Thymus (tissue), 11 donors: ENCODE measurements at regions not wholly inside any gene's neighbourhood (a gene's known extent, or its start where the extent isn't known, plus 50 kb on each side); places are given as distances from the start of the nearest gene placed in this dataset.

Experiments used
- DNase-seq, 9 donors: peaks; one replicate each; pipeline ENCODE4 v3.0.0-alpha.2; 2013; ENCODE audit warnings: low spot score in 9 of 9, low read depth in 6 of 9, missing footprints in 1 of 9
- H3K27ac ChIP-seq, 2 donors: one replicate each; pipeline ENCODE4 v1.5.1; 2013; ENCODE audit warnings: control low read depth in 1 of 2, low read depth in 1 of 2, low read length in 1 of 2, mild to moderate bottlenecking in 1 of 2, moderate library complexity in 1 of 2
- H3K27me3 ChIP-seq, 2 donors: one replicate each; pipeline ENCODE4 v1.5.1; 2013; ENCODE audit warnings: low read length in 1 of 2; ENCODE audit not compliant: control insufficient read depth in 2 of 2, insufficient read depth in 1 of 2
- H3K36me3 ChIP-seq, 2 donors: one replicate each; pipeline ENCODE4 v1.5.1; 2013; ENCODE audit warnings: low read length in 1 of 2, mild to moderate bottlenecking in 1 of 2, moderate library complexity in 1 of 2; ENCODE audit not compliant: control insufficient read depth in 2 of 2, insufficient read depth in 2 of 2
- H3K4me1 ChIP-seq, 2 donors: one replicate each; pipeline ENCODE4 v1.5.1; 2013; ENCODE audit warnings: low read length in 2 of 2; ENCODE audit not compliant: control insufficient read depth in 2 of 2, insufficient read depth in 2 of 2
- H3K4me3 ChIP-seq, 2 donors: one replicate each; pipeline ENCODE4 v1.5.1; 2013; ENCODE audit warnings: low read length in 2 of 2, control low read depth in 1 of 2, mild to moderate bottlenecking in 1 of 2
- H3K9me3 ChIP-seq, 2 donors: one replicate each; pipeline ENCODE4 v1.5.1; 2013; ENCODE audit warnings: low read length in 1 of 2, mild to moderate bottlenecking in 1 of 2; ENCODE audit not compliant: control insufficient read depth in 2 of 2, insufficient read depth in 1 of 2
- WGBS: extraction: QIAGEN DNeasy Blood & Tissue Kit; methylation state at CpG from one replicate; pipeline ENCODE4 v1.1.7; 2013; 5-methylcytosine and 5-hydroxymethylcytosine counted together
- donor health status: healthy.

DNA sequence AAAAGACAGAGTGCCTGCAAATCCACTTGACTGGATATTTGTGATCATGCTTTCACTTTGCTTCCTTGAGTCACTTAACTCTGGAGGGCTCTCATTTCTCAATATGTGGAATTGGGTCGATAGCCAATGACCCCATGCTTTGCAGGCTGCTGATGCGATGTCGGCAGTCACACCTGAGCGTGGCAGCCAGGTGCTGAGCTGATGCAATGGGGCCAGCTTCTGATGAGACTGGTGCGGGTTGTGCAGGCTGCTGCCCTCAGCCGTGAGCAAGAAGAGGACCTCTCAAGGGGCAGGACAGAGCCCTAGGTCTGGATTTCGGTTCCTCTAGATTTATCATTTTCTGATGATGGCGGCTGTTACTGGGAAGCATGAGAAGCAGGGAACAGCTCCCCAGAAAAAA is 334.1 kb downstream of the TEX29 start:
- Histone ChIP-seq H3K27ac (no peak overlapping the region), H3K4me1 (no peaks in the 10 kb centered on the region), H3K36me3 (no peaks in the 10 kb centered on the region), H3K27me3 (peaks cover 0 to 2% of the 10 kb centered on the region in 2 donors), H3K9me3 (no peaks in the 10 kb centered on the region), H3K4me3 (no peak overlapping the region)
- no peak for DNase-seq
- 96% methylated on average over 8 of the region's 8 CpGs for WGBS

DNA sequence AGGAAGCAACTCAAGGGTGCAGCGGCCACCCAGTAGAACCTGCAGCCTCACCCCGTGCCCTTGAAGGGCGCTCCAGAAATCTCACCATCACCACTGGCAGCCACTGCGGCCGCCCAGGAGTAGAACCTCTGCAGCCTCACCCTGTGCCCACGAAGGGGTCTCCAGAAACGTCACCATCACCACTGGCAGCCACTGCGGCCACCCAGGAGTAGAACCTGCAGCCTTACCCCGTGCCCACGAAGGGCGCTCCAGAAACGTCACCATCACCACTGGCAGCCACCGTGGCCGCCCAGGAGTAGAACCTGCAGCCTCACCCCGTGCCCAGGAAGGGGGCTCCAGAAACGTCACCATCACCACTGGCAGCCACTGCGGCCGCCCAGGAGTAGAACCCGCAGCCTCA is 336.0 kb downstream of the TEX29 start:
- WGBS = 92% methylated on average over 19 of the region's 19 CpGs
- Histone ChIP-seq H3K27me3 (no peaks in the 10 kb centered on the region), H3K4me1 (no peaks in the 10 kb centered on the region), H3K4me3 (no peak overlapping the region), H3K9me3 (no peaks in the 10 kb centered on the region), H3K27ac (no peak overlapping the region), H3K36me3 (no peaks in the 10 kb centered on the region)
- DNase-seq = no peak

DNA sequence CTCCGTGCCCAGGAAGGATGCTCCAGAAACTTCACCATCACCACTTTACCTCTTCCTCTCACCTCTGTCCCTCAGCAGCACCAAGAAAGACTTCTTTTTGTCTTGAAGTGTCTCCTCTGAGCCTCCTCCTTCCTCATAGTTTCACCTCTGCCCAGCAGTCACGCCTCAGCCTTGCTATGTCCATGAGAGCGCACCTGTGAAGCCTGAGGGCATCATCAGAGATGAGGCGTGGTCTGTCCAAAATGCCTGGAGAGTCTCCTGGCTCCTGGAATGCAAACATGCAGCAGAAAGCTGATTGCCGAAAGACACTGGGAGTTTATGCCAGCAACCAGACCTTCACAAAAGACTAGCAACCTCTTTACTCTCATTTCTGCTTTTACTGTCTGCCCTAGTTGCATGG is 336.6 kb downstream of the TEX29 start:
- no peak overlapping the region for H3K4me3 ChIP-seq
- H3K4me1 ChIP-seq = no peaks in the 10 kb centered on the region
- DNase-seq = no peak
- H3K27ac ChIP-seq = no peak overlapping the region
- WGBS = 93% methylated on average over 5 of the region's 5 CpGs
- no peaks in the 10 kb centered on the region for H3K9me3 ChIP-seq
- H3K27me3 ChIP-seq = no peaks in the 10 kb centered on the region
- H3K36me3 ChIP-seq = no peaks in the 10 kb centered on the region

DNA sequence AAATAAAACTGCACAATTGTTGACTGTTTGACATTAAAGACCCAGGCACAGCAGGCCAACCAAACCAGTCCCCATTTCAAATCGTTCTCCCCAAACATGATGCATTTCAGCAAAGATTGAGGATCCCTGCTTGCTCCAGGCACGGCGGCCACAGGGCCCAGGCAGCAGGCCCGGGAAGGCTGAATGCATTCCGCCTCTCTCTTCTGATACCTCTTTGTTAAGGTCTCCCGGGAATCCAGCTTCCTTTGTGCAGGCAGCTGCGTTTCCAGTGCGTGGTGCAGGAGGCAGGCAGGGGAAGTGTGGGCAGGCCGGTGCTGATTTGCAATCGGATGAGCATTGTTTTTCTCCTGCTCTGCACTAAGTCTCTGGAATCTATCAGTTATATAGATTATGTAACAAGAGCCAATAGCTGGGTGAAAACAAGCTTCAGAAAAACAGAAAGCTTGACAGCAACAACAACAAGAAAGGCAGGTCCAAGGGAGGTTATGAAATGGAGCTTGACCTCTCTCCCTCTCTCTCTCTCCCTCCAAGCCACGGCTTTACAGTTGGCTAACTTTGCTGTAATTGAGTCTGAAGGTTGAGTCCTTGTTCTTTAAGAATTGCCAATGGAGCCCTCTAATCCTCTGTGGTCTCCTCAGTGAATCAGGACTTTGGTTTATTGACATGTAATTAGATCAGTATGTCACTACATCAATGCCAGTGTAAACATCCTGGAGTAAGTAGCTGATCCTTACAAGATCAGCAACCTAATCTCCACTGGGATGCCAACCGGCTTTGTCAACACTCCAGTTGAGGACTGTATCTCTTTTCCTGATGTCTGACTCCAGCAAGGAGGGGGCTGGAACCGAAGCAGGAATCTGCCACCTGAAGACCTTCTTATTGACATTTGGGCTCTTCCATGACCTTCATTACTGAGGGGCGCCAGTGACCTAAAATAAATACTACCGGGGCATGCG is 338.0 kb downstream of the TEX29 start:
- H3K36me3 ChIP-seq = no peaks in the 10 kb centered on the region
- 85% methylated on average over 16 of the region's 16 CpGs for WGBS
- no peak overlapping the region for H3K27ac ChIP-seq
- no peaks in the 10 kb centered on the region for H3K27me3 ChIP-seq
- no peaks in the 10 kb centered on the region for H3K9me3 ChIP-seq
- DNase-seq = no peak
- H3K4me3 ChIP-seq = no peak overlapping the region
- H3K4me1 ChIP-seq = no peaks in the 10 kb centered on the region

DNA sequence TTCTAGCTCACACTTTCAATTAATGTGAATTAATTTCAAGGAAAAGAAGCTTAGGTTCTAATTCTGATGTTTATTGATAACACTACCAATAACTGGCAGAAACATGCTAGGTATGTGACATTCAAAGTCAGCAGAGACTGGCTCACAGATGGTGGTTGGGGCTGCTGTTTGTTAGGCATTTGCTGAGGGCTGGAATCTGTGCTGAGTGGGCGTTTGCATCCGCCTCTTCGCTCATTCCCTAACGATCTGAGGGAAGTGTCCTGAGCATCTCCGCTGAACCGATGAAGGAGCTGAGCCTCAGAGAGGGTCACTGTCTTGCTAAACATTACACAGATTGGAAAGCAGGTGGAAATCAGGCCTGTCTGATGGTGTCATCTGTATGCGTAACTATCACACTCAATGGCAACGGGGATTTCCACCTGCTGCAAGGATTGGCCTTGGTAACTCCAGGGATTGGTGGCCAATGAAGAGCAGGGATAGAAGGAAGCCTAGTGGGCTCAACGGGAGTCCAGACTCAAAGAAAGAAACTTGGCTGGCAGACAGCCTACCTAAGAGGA is 338.9 kb downstream of the TEX29 start:
- 92% methylated on average over 9 of the region's 9 CpGs for WGBS
- Histone ChIP-seq H3K36me3 (no peaks in the 10 kb centered on the region), H3K27ac (no peak overlapping the region), H3K4me3 (no peak overlapping the region), H3K9me3 (no peaks in the 10 kb centered on the region), H3K4me1 (no peaks in the 10 kb centered on the region), H3K27me3 (no peaks in the 10 kb centered on the region)
- DNase-seq = no peak

DNA sequence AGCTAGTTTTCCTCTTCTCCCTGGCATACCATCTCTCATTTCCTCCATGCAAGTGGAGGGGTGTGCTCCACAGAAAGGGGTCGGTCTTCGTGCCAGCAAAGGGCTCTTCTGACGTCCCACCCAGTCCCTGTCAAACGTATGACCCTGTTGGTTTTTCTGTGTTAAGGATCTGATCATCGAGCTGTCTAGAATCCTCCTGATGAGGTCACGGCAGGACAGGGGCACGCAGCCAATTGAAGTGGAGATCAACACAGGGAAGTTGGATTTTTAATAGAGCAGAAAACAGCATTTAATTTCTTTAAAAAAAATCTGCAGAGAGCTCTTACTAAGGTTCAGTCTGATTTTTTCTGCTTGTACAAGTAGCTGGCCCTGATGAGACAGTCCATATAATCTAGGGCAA is 339.4 kb downstream of the TEX29 start:
- Histone ChIP-seq H3K9me3 (no peaks in the 10 kb centered on the region), H3K4me3 (no peak overlapping the region), H3K36me3 (no peaks in the 10 kb centered on the region), H3K27me3 (no peaks in the 10 kb centered on the region), H3K4me1 (no peaks in the 10 kb centered on the region), H3K27ac (no peak overlapping the region)
- WGBS = 94% methylated on average over 7 of the region's 7 CpGs
- no peak for DNase-seq

DNA sequence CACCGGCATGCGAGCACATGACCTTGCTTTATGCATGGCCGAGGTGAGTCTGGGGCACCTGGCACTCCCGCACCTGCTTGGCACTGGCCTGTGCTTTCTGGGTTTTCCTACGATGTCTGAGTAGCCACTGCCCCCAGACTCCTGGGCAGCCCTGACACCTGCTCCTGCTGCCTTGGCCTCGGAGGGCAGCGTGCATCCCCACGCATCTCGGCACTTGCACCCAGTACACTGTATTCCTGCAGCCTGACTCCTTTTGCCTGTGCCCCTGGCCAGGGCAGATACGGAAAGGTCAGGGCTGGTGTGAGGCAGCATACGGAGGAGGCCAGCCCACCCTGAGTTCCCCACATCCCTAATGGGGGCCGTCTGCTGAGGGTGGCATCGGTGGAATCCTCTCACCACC is 340.6 kb downstream of the TEX29 start:
- no peak for DNase-seq
- H3K27me3 ChIP-seq = no peaks in the 10 kb centered on the region
- no peaks in the 10 kb centered on the region for H3K4me1 ChIP-seq
- WGBS = 89% methylated on average over 13 of the region's 13 CpGs
- no peaks in the 10 kb centered on the region for H3K9me3 ChIP-seq
- H3K36me3 ChIP-seq = no peaks in the 10 kb centered on the region
- no peak overlapping the region for H3K27ac ChIP-seq
- H3K4me3 ChIP-seq = no peak overlapping the region

DNA sequence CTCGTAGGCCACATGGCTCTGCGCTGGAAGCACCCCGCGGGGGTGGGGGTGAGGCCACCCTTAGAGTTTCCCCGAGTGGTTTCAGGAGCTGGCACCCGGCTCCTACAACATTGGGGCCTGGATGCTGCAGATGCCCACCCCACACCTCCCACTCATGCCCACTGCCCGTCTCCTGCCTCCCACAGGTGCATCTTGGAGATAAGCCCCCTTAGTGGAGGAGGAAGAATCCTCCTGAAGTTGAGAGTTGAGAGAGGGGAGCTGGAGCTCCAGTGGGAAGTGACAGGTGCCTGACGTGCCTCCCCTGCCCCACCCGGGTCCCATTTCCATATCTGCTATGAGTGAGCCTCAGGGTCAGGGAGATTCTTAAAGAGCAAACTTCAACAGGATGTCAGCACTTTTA is 341.3 kb downstream of the TEX29 start:
- Histone ChIP-seq H3K4me1 (no peaks in the 10 kb centered on the region), H3K36me3 (no peaks in the 10 kb centered on the region), H3K4me3 (no peak overlapping the region), H3K27me3 (no peaks in the 10 kb centered on the region), H3K27ac (no peak overlapping the region), H3K9me3 (no peaks in the 10 kb centered on the region)
- 95% methylated on average over 9 of the region's 9 CpGs for WGBS
- DNase-seq = no peak

DNA sequence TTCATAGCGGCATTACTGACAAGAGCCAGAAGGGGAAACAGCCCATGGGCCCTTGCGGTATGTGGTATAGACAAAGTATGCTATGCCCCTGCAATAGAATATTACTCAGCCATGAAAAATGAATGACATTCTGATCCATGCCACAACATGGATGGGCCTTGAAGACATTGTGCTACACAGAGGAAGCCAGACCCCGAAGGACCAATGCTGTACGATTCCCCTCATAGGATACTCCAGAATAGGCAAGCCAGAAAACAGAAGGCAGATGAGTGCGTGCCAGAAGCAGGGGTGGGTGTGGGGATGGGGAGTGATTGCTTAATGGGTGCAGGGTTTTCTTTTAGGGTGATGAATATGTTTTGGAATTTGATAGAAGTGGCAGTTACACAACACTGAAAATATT is 342.0 kb downstream of the TEX29 start:
- WGBS = 95% methylated on average over 5 of the region's 5 CpGs

More for the DNA sequence above, 342.0 kb downstream of the TEX29 start:
- no peak for DNase-seq
- H3K36me3 ChIP-seq = no peaks in the 10 kb centered on the region
- H3K27ac ChIP-seq = no peak overlapping the region
- no peaks in the 10 kb centered on the region for H3K4me1 ChIP-seq
- H3K4me3 ChIP-seq = no peak overlapping the region
- no peaks in the 10 kb centered on the region for H3K9me3 ChIP-seq
- no peaks in the 10 kb centered on the region for H3K27me3 ChIP-seq
